Dendritic cell treated with granulocyte-macrophage colony-stimulating factor and Interleukin-4, amounts not matched to agents 40 ng/mL and 50 ng/mL, for 4 days (primary cell): ENCODE measurements at regions not wholly inside any gene's neighbourhood (a gene's known extent, or its start where the extent isn't known, plus 50 kb on each side); places are given as distances from the start of the nearest gene placed in this dataset.

Experiments used
- H3K27ac Mint-ChIP-seq: one replicate; pipeline ENCODE4 v1.8.0; 2022; ENCODE audit warnings: mild to moderate bottlenecking, mixed read lengths
- H3K27me3 Mint-ChIP-seq: one replicate; pipeline ENCODE4 v1.8.0; 2022; ENCODE audit warnings: mild to moderate bottlenecking, mixed read lengths
- H3K36me3 Mint-ChIP-seq: one replicate; pipeline ENCODE4 v1.8.0; 2022; ENCODE audit warnings: low read depth, mixed read lengths
- H3K4me1 Mint-ChIP-seq: one replicate; pipeline ENCODE4 v1.8.0; 2022; ENCODE audit warnings: low read depth, mixed read lengths
- H3K4me3 Mint-ChIP-seq: one replicate; pipeline ENCODE4 v1.8.0; 2022; ENCODE audit warnings: mild to moderate bottlenecking, moderate library complexity, mixed read lengths
- H3K9me3 Mint-ChIP-seq: one replicate; pipeline ENCODE4 v1.8.0; 2022; ENCODE audit warnings: mixed read lengths
- intact Hi-C: fragments of 100-400 bp; cut with micrococcal nuclease; formaldehyde crosslinking; loops from one replicate; pipeline ENCODE4 v1.15.0; 2022

GRCh38 chr10:43710772-43711471, 62.2 kb upstream of the ZNF32 start:
- Mint-ChIP-seq H3K27me3 (no peaks in the 10 kb centered on the region), H3K36me3 (no peaks in the 10 kb centered on the region), H3K27ac (no peak overlapping the region), H3K4me3 (no peak overlapping the region), H3K4me1 (no peaks in the 10 kb centered on the region), H3K9me3 (no peaks in the 10 kb centered on the region)
- intact Hi-C loops: no loop called here

GRCh38 chr10:43708262-43708661, 59.6 kb upstream of the ZNF32 start:
- H3K27me3 Mint-ChIP-seq: no peaks in the 10 kb centered on the region
- no peaks in the 10 kb centered on the region for H3K9me3 Mint-ChIP-seq
- H3K27ac Mint-ChIP-seq: no peak overlapping the region
- intact Hi-C loops: no loop called here
- no peaks in the 10 kb centered on the region for H3K4me1 Mint-ChIP-seq
- H3K4me3 Mint-ChIP-seq: no peak overlapping the region
- no peaks in the 10 kb centered on the region for H3K36me3 Mint-ChIP-seq

- no peak overlapping the region for H3K4me3 Mint-ChIP-seq
- no peaks in the 10 kb centered on the region for H3K4me1 Mint-ChIP-seq
- H3K27me3 Mint-ChIP-seq: no peaks in the 10 kb centered on the region
- intact Hi-C loops: no loop called here
- no peaks in the 10 kb centered on the region for H3K36me3 Mint-ChIP-seq
- no peaks in the 10 kb centered on the region for H3K9me3 Mint-ChIP-seq
- no peak overlapping the region for H3K27ac Mint-ChIP-seq
Observed at GRCh38 chr10:43707770-43708169, 59.1 kb upstream of the ZNF32 start.

GRCh38 chr10:43706166-43706565, 57.5 kb upstream of the ZNF32 start:
- Mint-ChIP-seq H3K4me3 (no peak overlapping the region), H3K9me3 (no peaks in the 10 kb centered on the region), H3K27me3 (no peaks in the 10 kb centered on the region), H3K36me3 (no peaks in the 10 kb centered on the region), H3K4me1 (no peaks in the 10 kb centered on the region), H3K27ac (no peak overlapping the region)
- intact Hi-C loops: no loop called here

GRCh38 chr10:43703286-43703685, 54.6 kb upstream of the ZNF32 start:
- intact Hi-C loops: no loop called here
- no peak overlapping the region for H3K4me3 Mint-ChIP-seq

GRCh38 chr10:43702936-43703281, 54.2 kb upstream of the ZNF32 start:
- Mint-ChIP-seq H3K4me3 (no peak overlapping the region), H3K27ac (no peak overlapping the region), H3K4me1 (no peaks in the 10 kb centered on the region), H3K36me3 (no peaks in the 10 kb centered on the region), H3K27me3 (no peaks in the 10 kb centered on the region), H3K9me3 (no peaks in the 10 kb centered on the region)
- intact Hi-C loops: no loop called here

More at GRCh38 chr10:43703286-43703685, 54.6 kb upstream of the ZNF32 start:
- no peaks in the 10 kb centered on the region for H3K9me3 Mint-ChIP-seq
- no peaks in the 10 kb centered on the region for H3K4me1 Mint-ChIP-seq
- no peak overlapping the region for H3K27ac Mint-ChIP-seq
- H3K36me3 Mint-ChIP-seq: no peaks in the 10 kb centered on the region
- no peaks in the 10 kb centered on the region for H3K27me3 Mint-ChIP-seq

- Mint-ChIP-seq H3K27ac (no peak overlapping the region), H3K27me3 (no peaks in the 10 kb centered on the region), H3K4me3 (no peak overlapping the region), H3K36me3 (no peaks in the 10 kb centered on the region), H3K4me1 (no peaks in the 10 kb centered on the region), H3K9me3 (no peaks in the 10 kb centered on the region)
- intact Hi-C loops: no loop called here
Observed at GRCh38 chr10:43702213-43702935, 53.7 kb upstream of the ZNF32 start.

- H3K36me3 Mint-ChIP-seq: no peaks in the 10 kb centered on the region
- H3K4me3 Mint-ChIP-seq: no peak overlapping the region
- no peaks in the 10 kb centered on the region for H3K4me1 Mint-ChIP-seq
- H3K27me3 Mint-ChIP-seq: no peaks in the 10 kb centered on the region
- H3K9me3 Mint-ChIP-seq: no peaks in the 10 kb centered on the region
- no peak overlapping the region for H3K27ac Mint-ChIP-seq
- intact Hi-C loops: no loop called here
Observed at GRCh38 chr10:43701295-43701694, 52.6 kb upstream of the ZNF32 start.

GRCh38 chr10:43700306-43700705, 51.6 kb upstream of the ZNF32 start:
- Mint-ChIP-seq H3K4me1 (no peaks in the 10 kb centered on the region), H3K9me3 (no peaks in the 10 kb centered on the region), H3K4me3 (no peak overlapping the region), H3K36me3 (no peaks in the 10 kb centered on the region), H3K27me3 (no peaks in the 10 kb centered on the region), H3K27ac (no peak overlapping the region)
- intact Hi-C loops: no loop called here

- intact Hi-C loops: no loop called here
- Mint-ChIP-seq H3K27ac (no peak overlapping the region), H3K36me3 (no peaks in the 10 kb centered on the region), H3K9me3 (no peaks in the 10 kb centered on the region), H3K4me3 (no peak overlapping the region), H3K4me1 (no peaks in the 10 kb centered on the region), H3K27me3 (no peaks in the 10 kb centered on the region)
Observed at GRCh38 chr10:43699516-43699915, 50.8 kb upstream of the ZNF32 start.
